ENCODE measurements at regions not wholly inside any gene's neighbourhood (a gene's known extent, or its start where the extent isn't known, plus 50 kb on each side); places are given as distances from the start of the nearest gene placed in this dataset.

DNA sequence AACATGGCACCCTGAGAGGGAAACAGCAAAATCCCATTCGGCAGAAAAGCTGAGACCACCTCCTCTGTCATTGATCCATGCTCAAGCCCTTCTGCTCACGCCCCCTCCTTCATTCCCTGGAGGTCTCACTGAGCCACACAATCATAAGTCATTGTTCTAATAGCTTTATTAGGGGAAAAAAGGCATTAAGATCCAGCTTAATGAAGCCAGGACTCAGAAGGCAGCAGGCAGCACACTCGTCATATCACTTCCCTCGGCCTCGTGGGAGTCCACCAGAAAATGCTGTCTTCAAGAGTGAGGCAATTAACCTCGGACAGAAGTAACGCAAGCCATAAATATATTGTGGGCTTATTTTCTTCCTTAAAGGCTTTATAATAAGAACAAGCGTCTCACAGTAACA is 153.9 kb upstream of the PPP2R3A start:
- Mint-ChIP-seq H3K4me1 (ENCODE audit: low read depth) (no peaks in the 10 kb centered on the region), H3K4me3 (ENCODE audit: low read depth) (no peak overlapping the region), H3K27me3 (ENCODE audit: low read depth) (no peaks in the 10 kb centered on the region), H3K36me3 (ENCODE audit: low read depth) (no peaks in the 10 kb centered on the region), H3K27ac (no peak overlapping the region), H3K9me3 (no peaks in the 10 kb centered on the region)
- intact Hi-C loops (cut with micrococcal nuclease): no loop called here
- DNase-seq (ENCODE audit: low spot score): no peak

DNA sequence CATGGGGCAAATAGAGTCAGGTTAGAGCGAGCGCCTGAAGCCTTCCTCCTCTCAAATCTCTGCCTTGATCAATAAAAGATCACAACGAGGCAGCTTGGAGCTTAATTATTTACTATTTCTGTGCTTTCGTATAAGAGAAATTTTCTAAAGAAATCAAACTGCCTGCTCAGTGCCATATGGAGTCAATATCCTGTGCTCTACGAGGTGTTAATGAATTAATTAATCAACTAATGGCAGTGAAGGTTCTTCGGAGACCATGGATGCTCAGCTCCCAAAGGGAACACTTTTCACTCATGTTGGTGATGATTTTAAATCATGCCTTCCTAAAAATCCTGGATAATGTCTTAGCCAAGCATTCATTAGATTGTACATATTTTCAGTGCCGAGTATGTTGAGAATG is 153.5 kb upstream of the PPP2R3A start:
- Mint-ChIP-seq H3K27me3 (ENCODE audit: low read depth) (no peaks in the 10 kb centered on the region), H3K4me3 (ENCODE audit: low read depth) (no peak overlapping the region), H3K4me1 (ENCODE audit: low read depth) (no peaks in the 10 kb centered on the region), H3K36me3 (ENCODE audit: low read depth) (no peaks in the 10 kb centered on the region), H3K27ac (no peak overlapping the region), H3K9me3 (no peaks in the 10 kb centered on the region)
- intact Hi-C loops (cut with micrococcal nuclease): no loop called here
- DNase-seq (ENCODE audit: low spot score): no peak

DNA sequence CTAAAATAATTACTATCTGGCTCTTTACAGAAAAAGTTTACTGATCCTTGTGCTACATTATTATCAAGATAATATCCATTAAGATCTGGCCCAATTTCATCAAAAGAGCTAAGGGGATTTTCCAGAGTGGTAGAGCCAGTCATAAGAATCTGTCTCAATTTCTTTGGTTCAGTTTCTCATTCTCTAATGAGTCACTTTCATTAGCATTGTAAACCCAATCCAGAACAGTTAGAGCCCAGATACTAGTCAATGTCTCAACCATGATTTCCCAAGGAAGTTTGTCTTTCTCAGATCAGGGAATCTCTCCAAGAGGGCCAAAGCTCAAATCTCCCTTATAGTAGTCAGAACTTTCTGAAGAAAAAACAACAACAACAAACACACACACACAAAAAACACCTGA is 131.1 kb upstream of the PPP2R3A start:
- Mint-ChIP-seq H3K4me3 (ENCODE audit: low read depth) (no peak overlapping the region), H3K27ac (no peak overlapping the region), H3K4me1 (ENCODE audit: low read depth) (no peaks in the 10 kb centered on the region), H3K9me3 (no peaks in the 10 kb centered on the region), H3K36me3 (ENCODE audit: low read depth) (no peaks in the 10 kb centered on the region), H3K27me3 (ENCODE audit: low read depth) (no peaks in the 10 kb centered on the region)
- DNase-seq (ENCODE audit: low spot score): no peak
- intact Hi-C loops (cut with micrococcal nuclease): no loop called here

DNA sequence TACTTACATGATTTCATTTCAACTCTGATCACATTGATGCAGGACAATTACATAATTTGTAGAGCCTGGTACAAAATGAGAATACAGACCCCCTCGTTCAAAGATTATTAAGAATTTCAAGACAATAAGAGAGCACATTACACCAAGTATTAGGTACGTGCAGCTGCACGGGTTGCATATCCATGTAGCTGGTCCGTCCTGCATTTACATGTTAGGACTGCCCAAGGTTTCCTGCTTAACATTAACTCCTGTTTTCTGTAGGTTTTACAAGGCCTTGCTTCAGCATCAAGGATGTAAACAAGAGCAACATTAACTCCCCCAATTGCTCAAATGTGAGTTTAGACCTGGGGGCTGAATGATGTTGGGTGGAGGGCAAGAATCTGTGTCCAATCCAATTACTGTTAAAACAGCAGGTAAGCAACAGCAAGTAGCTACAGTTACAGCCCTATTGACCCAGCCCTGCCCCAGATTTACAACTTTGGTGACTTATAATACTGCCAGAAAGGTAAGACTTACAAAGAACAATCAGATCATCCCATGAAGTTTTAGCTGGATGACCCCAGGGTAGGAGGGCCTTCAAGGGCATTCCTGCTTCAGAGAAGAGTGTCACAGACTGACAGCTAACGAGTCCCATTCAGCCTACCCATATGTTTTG is 127.4 kb upstream of the PPP2R3A start:
- Mint-ChIP-seq H3K27ac (no peak overlapping the region), H3K9me3 (no peaks in the 10 kb centered on the region), H3K4me1 (ENCODE audit: low read depth) (no peaks in the 10 kb centered on the region), H3K36me3 (ENCODE audit: low read depth) (no peaks in the 10 kb centered on the region), H3K4me3 (ENCODE audit: low read depth) (no peak overlapping the region), H3K27me3 (ENCODE audit: low read depth) (no peaks in the 10 kb centered on the region)
- intact Hi-C loops (cut with micrococcal nuclease): no loop called here
- no peak for DNase-seq (ENCODE audit: low spot score)

DNA sequence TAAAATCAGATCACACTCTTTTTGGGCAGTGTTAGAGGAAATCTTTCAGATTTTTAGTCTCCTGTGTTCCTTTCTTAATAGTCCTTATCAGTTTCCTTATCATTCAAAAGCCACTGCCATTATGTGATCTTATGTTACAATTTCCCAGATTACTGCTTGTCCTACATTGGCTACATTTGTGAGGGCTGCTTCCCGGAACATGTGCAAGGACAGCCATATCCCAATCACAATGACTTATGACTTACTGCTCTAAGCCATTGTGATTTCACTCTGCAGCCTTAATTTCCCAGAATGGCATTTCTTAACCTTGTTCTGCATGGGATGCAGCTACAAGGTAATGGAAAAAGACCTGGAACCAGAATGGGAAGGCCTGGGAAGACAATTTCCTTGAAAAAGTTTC is 125.1 kb upstream of the PPP2R3A start:
- intact Hi-C loops (cut with micrococcal nuclease): no loop called here
- no peaks in the 10 kb centered on the region for H3K9me3 Mint-ChIP-seq
- no peaks in the 10 kb centered on the region for H3K27me3 Mint-ChIP-seq (ENCODE audit: low read depth)
- DNase-seq (ENCODE audit: low spot score): no peak
- H3K36me3 Mint-ChIP-seq (ENCODE audit: low read depth): no peaks in the 10 kb centered on the region
- H3K4me3 Mint-ChIP-seq (ENCODE audit: low read depth): no peak overlapping the region
- H3K4me1 Mint-ChIP-seq (ENCODE audit: low read depth): no peaks in the 10 kb centered on the region
- H3K27ac Mint-ChIP-seq: no peak overlapping the region

DNA sequence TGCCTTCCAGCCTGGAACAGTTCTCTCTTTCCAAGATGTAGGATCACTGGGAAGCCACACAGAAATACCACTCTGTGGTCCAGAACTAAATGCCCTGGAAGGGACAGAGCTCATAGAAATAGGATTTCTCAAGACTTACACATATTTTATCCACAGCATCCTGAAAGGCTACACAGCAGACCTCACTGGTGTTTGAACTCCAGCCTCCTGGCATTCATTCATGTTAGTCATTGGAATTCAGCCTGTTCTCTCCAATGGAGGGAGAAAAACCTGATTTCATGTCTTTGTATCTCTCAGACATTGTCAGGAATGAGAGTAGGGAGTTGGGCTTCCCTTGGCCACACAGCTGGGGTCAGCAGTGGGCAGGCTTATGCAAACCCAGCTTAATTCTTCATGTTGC is 121.1 kb upstream of the PPP2R3A start:
- Mint-ChIP-seq H3K9me3 (no peaks in the 10 kb centered on the region), H3K36me3 (ENCODE audit: low read depth) (no peaks in the 10 kb centered on the region)

DNA sequence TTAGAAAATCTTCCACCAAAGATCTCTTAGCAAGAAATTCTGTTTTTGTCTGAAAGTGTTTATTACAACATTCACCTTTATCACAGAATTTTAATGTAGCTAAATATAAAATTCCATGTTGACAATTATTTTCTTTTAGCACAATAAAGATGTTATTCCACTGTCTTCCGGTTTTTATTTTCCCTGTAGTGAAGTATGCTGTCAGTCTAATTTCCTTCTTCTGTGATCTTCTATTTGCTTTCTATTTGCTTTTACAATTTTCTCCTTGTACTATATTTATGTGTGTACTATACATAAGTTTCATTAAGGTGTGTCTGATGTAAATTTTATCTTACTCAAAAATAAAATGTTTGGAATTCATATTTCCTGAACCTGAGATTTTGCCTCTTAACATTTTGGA is 117.5 kb upstream of the PPP2R3A start:
- Mint-ChIP-seq H3K4me3 (ENCODE audit: low read depth) (no peak overlapping the region), H3K9me3 (no peaks in the 10 kb centered on the region), H3K27ac (no peak overlapping the region)

More for the DNA sequence above, 121.1 kb upstream of the PPP2R3A start:
- Mint-ChIP-seq H3K27me3 (ENCODE audit: low read depth) (no peaks in the 10 kb centered on the region), H3K4me1 (ENCODE audit: low read depth) (no peaks in the 10 kb centered on the region), H3K4me3 (ENCODE audit: low read depth) (no peak overlapping the region), H3K27ac (no peak overlapping the region)
- intact Hi-C loops (cut with micrococcal nuclease): no loop called here
- DNase-seq (ENCODE audit: low spot score): no peak

DNA sequence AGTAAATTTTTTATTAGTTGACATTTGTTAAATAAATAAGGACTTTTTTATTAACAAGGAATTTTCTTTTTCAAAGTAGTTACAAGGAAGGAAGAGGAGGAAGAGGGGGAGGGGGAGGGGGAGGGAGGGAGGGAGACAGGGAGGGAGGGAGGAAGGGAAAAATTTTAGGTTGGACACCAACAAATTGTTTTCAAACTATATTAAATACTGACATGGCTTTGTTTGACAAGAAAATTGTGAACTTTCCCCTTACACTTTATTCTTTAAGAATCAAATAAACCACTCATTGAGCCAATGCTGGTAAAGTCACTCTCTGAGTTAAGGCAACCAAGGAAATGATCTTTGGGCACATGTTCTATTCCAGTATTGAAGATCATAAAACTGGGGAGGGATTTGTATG is 115.7 kb upstream of the PPP2R3A start:
- Mint-ChIP-seq H3K4me3 (ENCODE audit: low read depth) (no peak overlapping the region), H3K9me3 (no peaks in the 10 kb centered on the region), H3K27me3 (ENCODE audit: low read depth) (no peaks in the 10 kb centered on the region), H3K27ac (no peak overlapping the region), H3K4me1 (ENCODE audit: low read depth) (no peaks in the 10 kb centered on the region), H3K36me3 (ENCODE audit: low read depth) (no peaks in the 10 kb centered on the region)
- DNase-seq (ENCODE audit: low spot score): no peak
- intact Hi-C loops (cut with micrococcal nuclease): no loop called here

More for the DNA sequence above, 117.5 kb upstream of the PPP2R3A start:
- Mint-ChIP-seq H3K4me1 (ENCODE audit: low read depth) (no peaks in the 10 kb centered on the region), H3K27me3 (ENCODE audit: low read depth) (no peaks in the 10 kb centered on the region), H3K36me3 (ENCODE audit: low read depth) (no peaks in the 10 kb centered on the region)
- intact Hi-C loops (cut with micrococcal nuclease): no loop called here
- DNase-seq (ENCODE audit: low spot score): no peak

DNA sequence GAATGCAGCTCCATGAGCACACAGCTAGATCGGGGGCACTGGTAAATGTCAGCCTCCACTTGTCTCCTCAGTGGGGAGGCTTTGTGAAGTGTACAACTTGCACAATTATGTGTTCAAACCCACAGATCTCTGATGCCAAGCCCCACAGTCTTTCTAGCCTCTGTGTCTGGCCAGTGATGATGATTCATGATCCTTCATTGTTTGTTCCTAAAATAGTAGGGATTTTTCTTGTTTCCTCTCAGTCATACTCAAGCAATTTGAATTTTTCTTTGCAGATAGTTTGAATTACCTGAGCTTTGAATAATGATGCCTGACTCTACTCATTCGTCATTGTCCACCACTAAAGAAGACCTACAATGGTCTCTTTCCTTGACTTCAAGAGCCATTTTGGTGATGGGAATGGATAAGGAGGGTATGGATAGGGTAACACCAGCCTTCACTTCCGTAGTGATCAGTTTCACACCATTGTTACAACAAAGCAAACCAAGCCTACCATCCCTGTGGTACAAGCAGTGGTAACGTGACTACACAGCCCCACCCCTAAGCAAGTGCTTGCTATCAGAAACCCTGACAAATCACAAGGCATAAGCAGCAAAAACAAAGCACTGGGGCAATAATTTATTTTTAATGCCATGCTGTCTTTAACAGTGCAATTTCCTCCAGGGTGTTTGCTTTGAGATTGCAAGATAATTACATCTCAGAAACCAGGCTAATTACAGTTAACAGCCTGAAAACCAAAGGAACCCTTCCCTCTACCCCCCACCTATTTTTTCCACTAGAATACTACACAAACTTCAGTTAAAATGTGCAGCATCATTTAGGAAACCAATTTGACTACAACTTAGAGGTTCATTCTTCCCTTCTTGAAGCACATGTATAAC is 114.1 kb upstream of the PPP2R3A start:
- no peak overlapping the region for H3K27ac Mint-ChIP-seq
- H3K36me3 Mint-ChIP-seq (ENCODE audit: low read depth): no peaks in the 10 kb centered on the region
- intact Hi-C loops (cut with micrococcal nuclease): no loop called here
- no peaks in the 10 kb centered on the region for H3K27me3 Mint-ChIP-seq (ENCODE audit: low read depth)
- DNase-seq (ENCODE audit: low spot score): no peak
- H3K4me1 Mint-ChIP-seq (ENCODE audit: low read depth): no peaks in the 10 kb centered on the region
- no peaks in the 10 kb centered on the region for H3K9me3 Mint-ChIP-seq
- H3K4me3 Mint-ChIP-seq (ENCODE audit: low read depth): no peak overlapping the region

DNA sequence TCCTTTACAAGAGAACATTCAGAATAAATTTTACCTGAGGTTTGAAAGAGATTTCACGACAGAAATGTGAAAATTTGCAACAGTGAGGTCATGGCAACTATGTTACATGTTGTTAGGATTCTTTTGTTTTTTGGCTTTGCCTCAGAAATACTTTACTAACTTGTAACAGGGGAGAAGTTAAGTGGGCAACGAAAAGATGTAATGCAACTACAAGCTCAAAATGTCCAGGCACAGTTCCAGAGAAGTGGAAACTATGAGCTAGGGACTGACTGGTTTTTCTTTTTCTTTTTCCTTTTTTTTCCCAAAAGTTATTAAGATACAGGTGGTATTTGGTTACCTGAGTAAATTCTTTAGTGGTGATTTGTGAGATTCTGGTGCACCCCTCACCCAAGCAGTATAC is 111.5 kb upstream of the PPP2R3A start:
- H3K9me3 Mint-ChIP-seq: no peaks in the 10 kb centered on the region
- no peak overlapping the region for H3K4me3 Mint-ChIP-seq (ENCODE audit: low read depth)
- no peaks in the 10 kb centered on the region for H3K4me1 Mint-ChIP-seq (ENCODE audit: low read depth)
- no peaks in the 10 kb centered on the region for H3K27me3 Mint-ChIP-seq (ENCODE audit: low read depth)
- DNase-seq (ENCODE audit: low spot score): no peak
- no peak overlapping the region for H3K27ac Mint-ChIP-seq
- intact Hi-C loops (cut with micrococcal nuclease): no loop called here
- H3K36me3 Mint-ChIP-seq (ENCODE audit: low read depth): no peaks in the 10 kb centered on the region

DNA sequence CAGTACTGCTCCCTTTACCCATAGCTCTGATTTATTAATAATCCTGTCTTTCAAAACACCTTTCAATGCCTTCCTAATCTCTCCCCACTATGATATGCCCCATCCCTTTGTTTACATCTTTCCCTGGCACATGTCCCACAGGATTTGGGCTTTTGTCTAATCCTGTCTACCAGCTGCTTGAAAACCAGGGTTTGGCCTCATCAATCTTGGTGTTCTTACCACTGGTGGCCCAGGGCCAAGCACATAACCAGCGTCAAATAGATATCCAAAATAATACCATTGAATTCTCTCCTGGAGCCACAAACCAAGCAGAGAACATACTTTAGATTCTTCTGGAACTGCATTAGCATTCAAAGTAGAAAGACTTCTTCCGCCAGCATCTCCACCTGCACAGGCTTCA is 104.8 kb upstream of the PPP2R3A start:
- no peak for DNase-seq (ENCODE audit: low spot score)
- Mint-ChIP-seq H3K4me3 (ENCODE audit: low read depth) (no peak overlapping the region), H3K27ac (no peak overlapping the region), H3K27me3 (ENCODE audit: low read depth) (no peaks in the 10 kb centered on the region), H3K36me3 (ENCODE audit: low read depth) (no peaks in the 10 kb centered on the region), H3K4me1 (ENCODE audit: low read depth) (no peaks in the 10 kb centered on the region), H3K9me3 (no peaks in the 10 kb centered on the region)
- intact Hi-C loops (cut with micrococcal nuclease): no loop called here

DNA sequence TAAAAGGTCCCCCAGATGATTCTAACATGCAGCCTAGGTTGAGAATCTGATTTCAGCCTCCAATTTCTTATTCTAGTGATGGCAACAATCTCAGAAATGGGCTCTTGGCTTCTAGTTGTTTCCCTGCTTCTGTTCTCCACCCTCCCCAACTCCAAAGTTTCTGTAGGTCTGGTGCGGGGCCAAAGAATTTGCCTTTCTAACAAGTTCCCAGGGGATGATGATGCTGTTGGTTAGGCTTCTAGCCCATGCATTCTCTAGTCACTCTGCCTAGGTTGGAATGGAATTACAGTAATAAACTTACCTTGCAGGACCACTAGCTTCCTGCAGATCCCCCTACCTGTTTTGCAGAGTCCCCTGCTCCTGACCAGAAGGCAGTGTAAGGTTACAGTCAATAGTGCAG is 103.2 kb upstream of the PPP2R3A start:
- no peaks in the 10 kb centered on the region for H3K4me1 Mint-ChIP-seq (ENCODE audit: low read depth)

DNA sequence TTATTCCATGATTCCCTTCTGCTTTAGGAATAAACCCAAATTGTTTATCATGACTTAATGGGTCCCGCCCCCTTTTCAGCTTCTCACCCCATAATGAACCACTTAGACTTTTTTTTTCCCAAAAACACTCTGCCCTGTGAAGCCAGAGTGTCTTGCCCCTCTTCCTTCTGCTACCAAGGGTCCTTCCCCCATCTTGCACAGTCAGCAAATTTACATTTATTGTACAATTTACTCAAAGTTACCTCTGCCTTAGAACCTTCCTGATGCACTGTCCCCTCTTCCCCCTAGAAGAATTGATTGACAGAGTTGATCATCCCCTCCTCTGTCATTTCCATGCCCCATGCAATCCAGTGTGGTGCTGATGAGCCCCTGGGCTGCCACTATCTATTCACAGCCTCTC is 101.5 kb upstream of the PPP2R3A start:
- Mint-ChIP-seq H3K4me1 (ENCODE audit: low read depth) (no peaks in the 10 kb centered on the region), H3K4me3 (ENCODE audit: low read depth) (no peak overlapping the region), H3K9me3 (no peaks in the 10 kb centered on the region), H3K36me3 (ENCODE audit: low read depth) (no peaks in the 10 kb centered on the region), H3K27ac (no peak overlapping the region), H3K27me3 (ENCODE audit: low read depth) (no peaks in the 10 kb centered on the region)
- intact Hi-C loops (cut with micrococcal nuclease): no loop called here
- DNase-seq (ENCODE audit: low spot score): no peak

More for the DNA sequence above, 103.2 kb upstream of the PPP2R3A start:
- no peaks in the 10 kb centered on the region for H3K36me3 Mint-ChIP-seq (ENCODE audit: low read depth)
- no peak for DNase-seq (ENCODE audit: low spot score)
- H3K4me3 Mint-ChIP-seq (ENCODE audit: low read depth): no peak overlapping the region
- no peaks in the 10 kb centered on the region for H3K27me3 Mint-ChIP-seq (ENCODE audit: low read depth)
- intact Hi-C loops (cut with micrococcal nuclease): no loop called here
- no peak overlapping the region for H3K27ac Mint-ChIP-seq
- no peaks in the 10 kb centered on the region for H3K9me3 Mint-ChIP-seq

All from activated T-helper 2 cell treated with anti-CD3 and anti-CD28 coated beads, Interferon-gamma antibody, Interleukin-2, Interleukin-4, amounts not matched to agents 10 μg/mL and 5 μg/mL and 100 μg/mL, durations not matched to agents 14 hours and 24 hours and 36 hours (primary cell).